Fibroblast of villous mesenchyme (primary cell): ENCODE measurements at regions not wholly inside any gene's neighbourhood (a gene's known extent, or its start where the extent isn't known, plus 50 kb on each side); places are given as distances from the start of the nearest gene placed in this dataset.

Experiments
- DNase-seq: peaks from one replicate; pipeline ENCODE4 v3.0.0-alpha.2; 2010; ENCODE audit warnings: low read depth
- H3K4me3 ChIP-seq: 2 replicates; pipeline ENCODE4 v1.5.1; 2011; ENCODE audit warnings: low read depth, mild to moderate bottlenecking, low read length
- CTCF ChIP-seq: IDR thresholded peaks from 2 replicates; pipeline ENCODE4 v1.5.1; 2012; ENCODE audit warnings: low read depth, mild to moderate bottlenecking, low read length; ENCODE audit not compliant: insufficient read depth

GRCh38 chr11:91382946-91383345 is 841.7 kb upstream of the FAT3 start:
- DNase-seq, result no peak
- TF ChIP-seq CTCF, result no peak
- H3K4me3 ChIP-seq, result no peak overlapping the region

GRCh38 chr11:91374794-91375193 is 849.8 kb upstream of the FAT3 start:
- no peak overlapping the region for H3K4me3 ChIP-seq

GRCh38 chr11:91373497-91373896 is 851.1 kb upstream of the FAT3 start:
- no peak overlapping the region for H3K4me3 ChIP-seq
- TF ChIP-seq CTCF, result no peak
- DNase-seq, result no peak

More at GRCh38 chr11:91374794-91375193, 849.8 kb upstream of the FAT3 start:
- DNase-seq, result no peak
- no peak for TF ChIP-seq CTCF

GRCh38 chr11:91366816-91367215 is 857.8 kb upstream of the FAT3 start:
- TF ChIP-seq CTCF, result no peak
- DNase-seq, result no peak
- no peak overlapping the region for H3K4me3 ChIP-seq

GRCh38 chr11:91365986-91366585 is 858.5 kb upstream of the FAT3 start:
- no peak overlapping the region for H3K4me3 ChIP-seq
- TF ChIP-seq CTCF, result no peak
- no peak for DNase-seq

GRCh38 chr11:91350931-91351330 is 873.7 kb upstream of the FAT3 start:
- TF ChIP-seq CTCF, result no peak
- no peak for DNase-seq
- H3K4me3 ChIP-seq, result no peak overlapping the region

- TF ChIP-seq CTCF, result no peak
- no peak overlapping the region for H3K4me3 ChIP-seq
- DNase-seq, result no peak
These were observed 897.9 kb upstream of the FAT3 start for GRCh38 chr11:91326751-91327150.
